Mesendoderm (in vitro differentiated cells): ENCODE measurements at regions not wholly inside any gene's neighbourhood (a gene's known extent, or its start where the extent isn't known, plus 50 kb on each side); places are given as distances from the start of the nearest gene placed in this dataset.

ENCODE experiments used
- DNase-seq: peaks from one replicate; pipeline ENCODE4 v3.0.0; 2013
- H2AK5ac ChIP-seq: 2 replicates; pipeline ENCODE4 v1.6.1; 2013; ENCODE audit warnings: low read length, inconsistent platforms
- H2BK120ac ChIP-seq: 2 replicates; pipeline ENCODE4 v1.6.1; 2013; ENCODE audit warnings: low read depth, mild to moderate bottlenecking, low read length, moderate library complexity, mixed read lengths
- H2BK15ac ChIP-seq: replicated peaks from 2 replicates; pipeline ENCODE4 v1.6.1; 2013; ENCODE audit warnings: low read depth, mild to moderate bottlenecking, moderate library complexity
- H2BK5ac ChIP-seq: 2 replicates; pipeline ENCODE4 v1.6.1; 2013; ENCODE audit warnings: low read length, inconsistent platforms
- H3K18ac ChIP-seq: 2 replicates; pipeline ENCODE4 v1.6.1; 2013; ENCODE audit warnings: mild to moderate bottlenecking, low read length, mixed read lengths
- H3K23ac ChIP-seq: one replicate; pipeline ENCODE4 v1.6.1; 2013; ENCODE audit warnings: low read length
- H3K27ac ChIP-seq: 2 replicates; pipeline ENCODE4 v1.5.1; 2013; ENCODE audit warnings: low read depth, mild to moderate bottlenecking, inconsistent platforms, low read length, moderate library complexity
- H3K27me3 ChIP-seq: 2 replicates; pipeline ENCODE4 v1.6.1; 2013; ENCODE audit warnings: low read length, control low read depth, mild to moderate bottlenecking, inconsistent platforms; ENCODE audit not compliant: insufficient read depth, poor library complexity
- H3K36me3 ChIP-seq: 2 replicates; pipeline ENCODE4 v1.6.1; 2013; ENCODE audit warnings: low read length, inconsistent platforms; ENCODE audit not compliant: control insufficient read depth, insufficient read depth
- H3K4ac ChIP-seq: one replicate; pipeline ENCODE4 v1.6.1; 2013; ENCODE audit warnings: low read depth, mild to moderate bottlenecking, low read length, moderate library complexity
- H3K4me1 ChIP-seq: 2 replicates; pipeline ENCODE4 v1.6.1; 2013; ENCODE audit warnings: low read depth, low read length, inconsistent platforms; ENCODE audit not compliant: control insufficient read depth
- H3K4me2 ChIP-seq: 2 replicates; pipeline ENCODE4 v1.6.1; 2013; ENCODE audit warnings: low read length
- H3K4me3 ChIP-seq: 2 replicates; pipeline ENCODE4 v1.5.1; 2013; ENCODE audit warnings: mild to moderate bottlenecking, low read length
- H3K56ac ChIP-seq: one replicate; pipeline ENCODE4 v1.6.1; 2013; ENCODE audit warnings: low read length
- H3K79me1 ChIP-seq: 2 replicates; pipeline ENCODE4 v1.6.1; 2013; ENCODE audit warnings: low read length, inconsistent platforms
- H3K79me2 ChIP-seq: 2 replicates; pipeline ENCODE4 v1.6.1; 2013; ENCODE audit warnings: mild to moderate bottlenecking, low read length; ENCODE audit not compliant: control insufficient read depth, insufficient read depth
- H3K9ac ChIP-seq: 2 replicates; pipeline ENCODE4 v1.6.1; 2013; ENCODE audit warnings: low read length, inconsistent platforms
- H4K5ac ChIP-seq: one replicate; pipeline ENCODE4 v1.6.1; 2013; ENCODE audit warnings: low read length
- H4K8ac ChIP-seq: one replicate; pipeline ENCODE4 v1.6.1; 2013; ENCODE audit warnings: low read depth, mild to moderate bottlenecking, control low read depth, low read length, moderate library complexity
- WGBS: extraction: QIAGEN DNeasy Blood & Tissue Kit; methylation state at CpG from one replicate; pipeline ENCODE4 v1.1.7; 2013; ENCODE audit warnings: low lambda C conversion rate, missing lambda C conversion rate; ENCODE audit not compliant: insufficient coverage; ENCODE audit errors: extremely low coverage; 5-methylcytosine and 5-hydroxymethylcytosine counted together

DNA sequence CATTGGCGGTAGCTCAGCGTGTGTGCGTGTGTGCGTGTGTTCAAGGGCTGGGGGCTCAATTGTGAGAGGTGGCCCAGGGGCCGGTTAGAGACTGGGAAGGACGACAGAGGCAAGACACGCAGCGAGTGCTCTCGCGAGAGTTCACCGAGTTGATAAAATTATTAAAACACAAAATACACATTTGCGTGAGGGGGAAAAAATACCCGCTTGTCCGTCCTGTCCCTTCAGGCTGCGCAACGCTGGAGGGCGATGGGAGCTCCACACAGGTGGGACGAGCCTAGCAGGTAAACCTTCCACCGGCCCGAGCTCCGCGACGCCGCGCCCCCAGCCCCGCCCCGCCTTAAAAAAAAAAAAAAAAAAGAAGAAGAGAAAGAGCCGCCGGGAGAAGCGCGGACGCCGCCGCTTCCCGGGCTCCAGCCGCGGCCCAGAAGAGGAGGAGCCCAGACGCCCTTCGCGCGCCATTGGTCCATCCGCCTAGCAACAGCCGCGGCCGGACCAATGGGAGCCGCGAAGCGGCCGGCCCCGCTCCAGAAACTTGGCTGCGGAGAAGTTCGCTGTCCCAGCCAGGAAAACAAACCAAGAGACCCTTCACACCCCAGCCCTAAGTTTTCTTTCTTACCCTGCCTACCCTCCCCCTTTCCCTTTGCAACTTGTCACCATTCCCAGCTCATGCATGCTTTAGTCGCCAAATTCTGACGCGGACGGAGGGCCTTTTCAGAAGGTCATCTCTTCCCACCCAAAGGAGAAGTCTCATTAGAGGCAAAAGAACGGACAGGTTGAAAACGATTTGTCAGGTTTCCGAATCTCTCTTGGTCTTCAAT, 169.9 kb upstream of the MAF start:
- no peak overlapping the region for H2AK5ac ChIP-seq
- H2BK5ac ChIP-seq = no peak overlapping the region
- peak overlapping the region; percentile 30 for H4K8ac ChIP-seq
- no peak overlapping the region for H4K5ac ChIP-seq
- no peaks in the 10 kb centered on the region for H3K79me2 ChIP-seq
- H3K56ac ChIP-seq = peak overlapping the region; percentile 97
- H2BK15ac ChIP-seq = peak overlapping the region; percentile 93
- H3K23ac ChIP-seq = peak overlapping the region; percentile 34
- no peaks in the 10 kb centered on the region for H3K27me3 ChIP-seq
- H3K4me2 ChIP-seq = peak overlapping the region; percentile 87
- no peaks in the 10 kb centered on the region for H3K4me1 ChIP-seq
- H3K36me3 ChIP-seq = no peaks in the 10 kb centered on the region
- peak overlapping the region; percentile 57 for H3K4me3 ChIP-seq
- WGBS = no CpG with 5 or more reads among the region's 59 CpGs
- peak; percentile 96 for DNase-seq
- no peaks in the 10 kb centered on the region for H3K79me1 ChIP-seq
- H3K18ac ChIP-seq = no peak overlapping the region
- H3K9ac ChIP-seq = peak overlapping the region; percentile 78
- H2BK120ac ChIP-seq = no peak overlapping the region
- peak overlapping the region; percentile 40 for H3K27ac ChIP-seq
- H3K4ac ChIP-seq = no peak overlapping the region

- Histone ChIP-seq H3K4me2 (peak overlapping the region; percentile 63), H3K4ac (no peak overlapping the region), H3K79me2 (no peaks in the 10 kb centered on the region), H2AK5ac (no peak overlapping the region), H4K5ac (no peak overlapping the region), H3K27ac (no peak overlapping the region), H3K27me3 (no peaks in the 10 kb centered on the region), H3K4me3 (peak overlapping the region; percentile 57), H2BK120ac (no peak overlapping the region), H2BK5ac (no peak overlapping the region), H3K36me3 (no peaks in the 10 kb centered on the region), H3K9ac (peak overlapping the region; percentile 76), H3K23ac (peak overlapping the region; percentile 34), H2BK15ac (no peak overlapping the region), H3K56ac (peak overlapping the region; percentile 97), H3K4me1 (no peaks in the 10 kb centered on the region), H3K18ac (no peak overlapping the region), H4K8ac (no peak overlapping the region), H3K79me1 (no peaks in the 10 kb centered on the region)
- WGBS = no CpG with 5 or more reads among the region's 6 CpGs
- DNase-seq = no peak
Measured at GRCh38 chr16:79769928-79770243, 169.3 kb upstream of the MAF start.

DNA sequence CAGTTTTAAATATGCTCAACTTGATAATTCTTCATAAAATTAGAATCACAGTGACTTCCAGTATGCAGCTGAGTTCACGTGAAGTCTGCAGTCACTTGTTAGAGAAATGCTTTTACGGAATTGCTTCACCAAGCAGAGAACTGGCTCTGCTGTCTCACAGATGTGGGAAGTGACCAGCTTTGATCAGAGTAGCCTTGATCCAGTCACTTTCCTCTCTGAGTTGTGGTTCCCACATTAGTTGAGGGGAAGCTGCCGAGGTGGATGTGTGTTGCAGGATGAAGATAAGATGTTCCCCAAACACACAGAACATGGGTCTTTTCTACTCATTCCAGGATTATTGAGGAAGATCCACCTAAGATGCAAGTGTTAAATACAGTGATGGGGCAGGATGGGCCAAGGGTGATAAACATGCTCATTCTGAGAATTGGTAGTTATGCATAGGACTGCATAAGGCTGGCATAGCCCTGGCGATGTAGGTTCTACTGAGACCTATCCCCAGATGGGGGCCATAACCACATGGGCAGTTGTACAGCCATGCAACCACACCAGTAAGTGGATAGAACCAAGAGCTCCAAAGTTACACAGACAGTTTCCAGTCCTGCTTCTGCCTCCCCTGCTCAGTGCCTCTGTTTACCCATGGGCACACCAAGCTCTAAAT, 168.9 kb upstream of the MAF start:
- Histone ChIP-seq H3K4ac (no peak overlapping the region), H2BK5ac (no peak overlapping the region), H2BK15ac (no peak overlapping the region), H2AK5ac (no peak overlapping the region), H4K5ac (no peak overlapping the region), H3K56ac (no peak overlapping the region), H3K9ac (no peak overlapping the region), H3K36me3 (no peaks in the 10 kb centered on the region), H3K79me1 (no peaks in the 10 kb centered on the region), H3K4me1 (no peaks in the 10 kb centered on the region), H3K27me3 (no peaks in the 10 kb centered on the region), H2BK120ac (no peak overlapping the region), H4K8ac (no peak overlapping the region), H3K4me3 (no peak overlapping the region), H3K18ac (no peak overlapping the region), H3K23ac (no peak overlapping the region), H3K27ac (no peak overlapping the region), H3K4me2 (no peak overlapping the region), H3K79me2 (no peaks in the 10 kb centered on the region)
- no CpG with 5 or more reads among the region's 4 CpGs for WGBS
- DNase-seq = no peak

DNA sequence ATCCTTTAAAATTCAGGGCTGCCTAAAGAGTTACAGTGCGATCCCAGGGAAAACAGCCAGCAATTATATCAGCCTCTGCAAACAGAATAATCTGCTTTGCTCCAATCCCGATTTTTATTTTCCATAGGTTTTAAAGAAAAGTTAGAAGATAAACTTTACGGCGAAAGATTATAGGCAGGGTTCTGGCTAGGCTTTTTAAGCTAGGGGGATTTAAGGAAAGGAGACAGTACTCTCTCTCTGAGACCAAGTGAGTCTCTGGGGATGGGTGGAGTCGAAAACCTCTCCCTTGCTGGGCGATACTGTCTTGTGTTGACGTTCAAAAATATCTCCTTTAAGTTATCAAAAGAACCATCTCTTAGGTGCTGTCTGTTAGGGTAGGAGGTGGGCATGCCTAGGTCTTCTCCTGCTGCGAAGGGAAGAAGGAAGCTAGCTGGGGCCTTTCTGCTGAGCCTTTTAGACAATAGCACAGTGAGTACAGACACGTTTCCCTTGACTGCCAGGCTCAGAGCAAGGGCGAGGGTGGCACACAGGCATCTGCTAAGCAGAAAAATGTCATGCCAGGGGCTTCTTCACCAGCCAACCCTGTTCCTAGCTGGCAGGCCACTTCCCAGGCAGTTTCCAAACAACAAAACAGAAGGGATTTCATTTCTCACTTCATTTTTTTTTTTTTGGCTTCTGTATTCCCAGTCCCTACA, 167.9 kb upstream of the MAF start:
- no peak overlapping the region for H4K5ac ChIP-seq
- no peak overlapping the region for H3K9ac ChIP-seq
- H3K18ac ChIP-seq = no peak overlapping the region
- H3K4me3 ChIP-seq = no peak overlapping the region
- H3K23ac ChIP-seq = no peak overlapping the region
- H3K4me2 ChIP-seq = no peak overlapping the region
- H3K4me1 ChIP-seq = no peaks in the 10 kb centered on the region
- WGBS = no CpG with 5 or more reads among the region's 10 CpGs
- H3K36me3 ChIP-seq = no peaks in the 10 kb centered on the region
- H3K79me1 ChIP-seq = no peaks in the 10 kb centered on the region
- no peaks in the 10 kb centered on the region for H3K27me3 ChIP-seq
- no peak overlapping the region for H2BK120ac ChIP-seq
- no peak for DNase-seq
- no peak overlapping the region for H2BK5ac ChIP-seq
- H2AK5ac ChIP-seq = no peak overlapping the region
- H4K8ac ChIP-seq = no peak overlapping the region
- H2BK15ac ChIP-seq = no peak overlapping the region
- H3K4ac ChIP-seq = no peak overlapping the region
- H3K56ac ChIP-seq = no peak overlapping the region
- no peaks in the 10 kb centered on the region for H3K79me2 ChIP-seq
- no peak overlapping the region for H3K27ac ChIP-seq

GRCh38 chr16:79767421-79768275, 167.1 kb upstream of the MAF start:
- no peak overlapping the region for H3K27ac ChIP-seq
- no peak overlapping the region for H2BK15ac ChIP-seq
- no peak overlapping the region for H4K5ac ChIP-seq
- no peak overlapping the region for H3K23ac ChIP-seq
- no peak overlapping the region for H4K8ac ChIP-seq
- H3K4ac ChIP-seq = no peak overlapping the region
- H3K79me2 ChIP-seq = no peaks in the 10 kb centered on the region
- no peak overlapping the region for H2BK120ac ChIP-seq
- no peak overlapping the region for H2BK5ac ChIP-seq
- no peak overlapping the region for H3K56ac ChIP-seq
- no peak overlapping the region for H2AK5ac ChIP-seq
- no peaks in the 10 kb centered on the region for H3K36me3 ChIP-seq
- no peak overlapping the region for H3K4me2 ChIP-seq
- H3K4me3 ChIP-seq = no peak overlapping the region
- WGBS = no CpG with 5 or more reads among the region's 7 CpGs
- no peaks in the 10 kb centered on the region for H3K79me1 ChIP-seq
- peak; percentile 29 for DNase-seq
- no peak overlapping the region for H3K18ac ChIP-seq
- no peak overlapping the region for H3K9ac ChIP-seq
- no peaks in the 10 kb centered on the region for H3K4me1 ChIP-seq
- no peaks in the 10 kb centered on the region for H3K27me3 ChIP-seq
